HG03066 (cell line): ENCODE measurements at regions not wholly inside any gene's neighbourhood (a gene's known extent, or its start where the extent isn't known, plus 50 kb on each side); places are given as distances from the start of the nearest gene placed in this dataset.
"Not testable (repeated sequence)": the region's sequence is repeated elsewhere in the genome, so short reads cannot be mapped to it uniquely, and the experiment has no call there.

ENCODE experiments used
- ATAC-seq: cut with Tn5 transposase; IDR thresholded peaks from one replicate; pipeline ENCODE4 v1.9.1; 2021; ENCODE audit warnings: low read depth; ENCODE audit not compliant: unreplicated experiment

DNA sequence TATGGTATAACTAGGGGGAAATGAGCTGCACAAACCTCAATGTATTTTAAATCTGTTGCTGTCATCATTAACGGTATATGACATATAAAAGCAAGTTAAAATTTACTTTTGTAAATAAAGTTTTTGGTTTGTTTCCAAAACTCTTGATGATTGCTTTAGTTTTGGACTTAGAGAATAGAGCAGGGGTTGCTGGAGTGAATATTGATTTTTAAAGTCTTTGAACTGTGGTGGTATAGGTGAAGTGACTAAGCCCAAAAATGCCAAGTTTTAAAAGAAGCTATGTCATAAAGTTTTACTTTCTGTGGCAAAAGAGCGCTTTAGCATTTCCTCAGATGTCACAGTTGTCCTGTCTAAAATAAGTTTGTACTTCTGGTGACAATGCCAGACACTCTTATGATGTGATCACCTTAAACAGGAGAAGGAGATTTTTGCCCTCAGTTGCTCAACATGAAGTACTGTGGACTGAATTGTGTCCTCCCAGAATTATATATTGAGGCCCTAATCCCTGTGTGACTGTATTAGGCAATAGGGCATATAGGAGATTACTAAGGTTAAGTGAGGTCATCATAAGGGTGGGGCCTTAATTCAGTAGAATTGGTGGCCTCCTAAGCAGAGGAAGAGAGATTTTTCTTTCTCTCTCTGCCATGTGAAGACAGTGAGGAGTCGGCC is 175.2 kb upstream of the PLGLB1 start:
- ATAC-seq, result not testable (repeated sequence)

DNA sequence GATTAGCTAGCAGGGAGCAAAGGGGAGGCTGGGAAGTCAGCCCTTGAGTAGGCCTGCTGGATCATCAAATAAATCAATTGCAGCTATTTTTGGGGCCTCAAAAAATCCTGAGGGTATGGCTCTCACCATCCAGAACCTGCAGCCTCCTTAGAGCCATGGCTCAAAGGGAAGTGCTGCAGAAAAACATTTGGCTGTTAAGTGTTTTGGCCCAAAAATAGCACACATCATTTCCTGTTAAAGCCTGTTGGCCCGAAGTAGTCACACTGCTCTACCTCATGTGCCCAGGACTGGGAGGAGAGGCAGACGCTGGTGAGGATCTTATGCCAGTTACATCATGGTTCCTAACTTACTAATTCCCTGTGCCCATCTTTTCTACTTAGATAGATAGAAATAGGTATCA is 176.8 kb upstream of the PLGLB1 start:
- ATAC-seq, result not testable (repeated sequence)

DNA sequence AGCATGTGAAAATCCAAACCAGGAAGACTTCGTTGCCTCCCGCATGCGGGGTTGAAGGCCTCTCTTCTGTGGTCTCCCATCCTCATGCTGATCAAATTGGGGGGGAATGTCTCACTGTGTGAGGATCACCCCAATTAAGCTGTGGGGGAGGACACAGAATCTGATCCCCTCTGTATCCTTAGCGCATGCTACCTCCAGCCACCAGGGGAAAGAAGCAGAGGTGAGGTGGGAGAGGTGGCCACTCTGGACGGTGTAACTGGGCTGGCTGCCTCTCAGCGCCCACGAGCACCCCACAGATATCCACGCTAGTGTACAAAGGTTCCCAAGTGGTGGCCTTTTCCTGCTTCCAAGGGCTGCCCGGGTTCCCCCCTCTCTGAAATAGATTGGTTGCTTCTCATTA is 177.6 kb upstream of the PLGLB1 start:
- not testable (repeated sequence) for ATAC-seq

DNA sequence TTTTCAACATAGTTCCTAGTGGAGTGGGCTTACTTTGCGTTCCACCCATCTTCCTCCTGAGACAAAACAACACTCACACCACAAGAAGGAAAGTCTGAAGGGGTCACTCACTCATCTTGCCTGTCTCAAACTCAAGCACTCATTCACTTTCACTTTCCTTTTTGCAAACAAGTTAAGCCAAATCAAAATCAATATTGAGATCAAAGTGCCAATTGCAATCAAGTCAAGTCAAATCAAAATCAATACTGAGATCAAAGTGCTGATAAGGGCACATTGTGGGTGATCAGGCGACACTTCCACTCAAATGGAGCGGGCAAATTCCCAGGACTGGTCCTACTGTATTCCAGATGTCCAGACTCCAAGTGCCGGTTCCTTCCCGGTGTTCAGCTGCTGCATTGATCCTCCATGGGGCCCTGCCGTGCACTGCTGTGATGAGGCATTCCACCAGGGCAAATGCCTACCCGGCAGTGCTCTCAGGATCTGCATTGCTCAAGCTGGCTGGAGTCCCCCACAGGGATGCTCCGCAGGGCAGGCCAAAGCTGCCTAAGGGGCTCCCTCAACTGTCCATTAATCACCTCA is 183.0 kb upstream of the PLGLB1 start:
- not testable (repeated sequence) for ATAC-seq

DNA sequence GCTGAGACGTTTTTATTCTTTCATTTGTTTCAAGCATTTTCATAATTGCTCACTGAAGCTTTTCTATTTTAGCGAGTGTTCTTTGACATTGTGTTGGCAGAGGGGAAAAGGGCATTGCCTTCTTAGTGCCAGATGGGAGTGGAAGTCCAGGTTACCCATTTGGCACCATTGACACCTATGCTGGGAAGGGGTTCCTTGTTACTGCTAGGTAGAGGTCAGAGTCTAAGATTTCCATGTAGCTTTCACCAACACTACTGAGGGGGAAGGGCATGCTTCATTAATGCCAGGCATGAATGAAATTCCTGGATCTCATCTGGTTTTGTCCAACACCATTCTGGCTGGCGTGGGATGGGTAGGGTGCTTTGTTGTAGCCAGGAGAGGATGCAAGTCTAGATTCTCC is 191.3 kb upstream of the PLGLB1 start:
- ATAC-seq, result not testable (repeated sequence)

- not testable (repeated sequence) for ATAC-seq
Observed at GRCh38 chr2:87217005-87217404, 195.4 kb upstream of the PLGLB1 start.

- not testable (repeated sequence) for ATAC-seq
Observed at GRCh38 chr2:87217741-87218410, 196.2 kb upstream of the PLGLB1 start.

GRCh38 chr2:87220651-87221050 is 199.0 kb upstream of the PLGLB1 start:
- ATAC-seq, result not testable (repeated sequence)

- ATAC-seq, result not testable (repeated sequence)
Observed at GRCh38 chr2:87222131-87222530, 200.5 kb upstream of the PLGLB1 start.

DNA sequence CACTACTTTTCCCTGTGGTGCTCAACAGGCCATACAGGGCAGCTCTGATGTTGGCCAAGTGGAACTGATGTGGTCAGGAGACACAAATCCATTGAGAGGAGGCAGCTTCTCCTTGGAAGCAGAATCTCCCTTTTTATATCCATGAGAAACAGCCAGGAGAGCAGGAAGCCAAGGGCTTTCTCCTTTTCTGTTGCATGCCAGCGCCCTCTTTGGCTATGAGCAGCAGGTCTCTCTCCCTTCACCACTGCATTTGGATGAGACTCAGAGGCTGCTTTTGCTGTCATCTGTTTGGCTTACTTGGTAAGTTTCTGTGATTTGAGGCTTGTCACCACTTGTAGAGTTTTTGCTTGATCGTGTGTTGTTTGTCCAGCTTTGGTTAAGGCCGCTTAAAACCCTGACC is 202.2 kb upstream of the PLGLB1 start:
- not testable (repeated sequence) for ATAC-seq

DNA sequence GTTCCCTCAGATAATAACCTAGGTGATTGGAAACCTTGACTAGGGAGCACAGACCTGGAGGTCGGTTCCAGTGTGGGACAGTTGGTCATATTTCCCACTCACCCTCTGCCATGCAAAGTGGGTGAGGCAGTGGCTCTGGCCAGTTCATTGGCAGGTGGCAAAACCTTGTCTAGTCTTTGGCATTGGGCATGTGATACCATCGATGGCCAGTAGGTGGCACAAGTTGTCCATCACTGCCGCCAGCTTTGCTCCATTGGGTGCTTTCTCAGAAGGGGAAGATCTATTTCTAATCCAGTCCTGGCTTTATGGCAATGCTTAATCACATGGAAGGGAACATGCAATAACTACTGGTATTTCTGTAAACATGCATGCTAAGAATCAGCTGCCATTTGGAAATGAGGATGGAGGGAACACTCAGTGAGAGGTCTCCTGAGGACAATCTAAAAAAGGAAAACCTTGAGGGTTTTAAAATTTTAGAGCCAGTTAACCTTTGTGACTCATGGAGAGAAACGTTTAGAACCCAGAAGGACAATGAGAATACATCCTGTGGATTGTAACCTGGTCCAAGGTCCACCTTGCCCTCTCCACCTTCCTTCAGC is 207.5 kb upstream of the PLGLB1 start:
- not testable (repeated sequence) for ATAC-seq

- ATAC-seq, result not testable (repeated sequence)
Observed at GRCh38 chr2:87229964-87230363, 208.3 kb upstream of the PLGLB1 start.

DNA sequence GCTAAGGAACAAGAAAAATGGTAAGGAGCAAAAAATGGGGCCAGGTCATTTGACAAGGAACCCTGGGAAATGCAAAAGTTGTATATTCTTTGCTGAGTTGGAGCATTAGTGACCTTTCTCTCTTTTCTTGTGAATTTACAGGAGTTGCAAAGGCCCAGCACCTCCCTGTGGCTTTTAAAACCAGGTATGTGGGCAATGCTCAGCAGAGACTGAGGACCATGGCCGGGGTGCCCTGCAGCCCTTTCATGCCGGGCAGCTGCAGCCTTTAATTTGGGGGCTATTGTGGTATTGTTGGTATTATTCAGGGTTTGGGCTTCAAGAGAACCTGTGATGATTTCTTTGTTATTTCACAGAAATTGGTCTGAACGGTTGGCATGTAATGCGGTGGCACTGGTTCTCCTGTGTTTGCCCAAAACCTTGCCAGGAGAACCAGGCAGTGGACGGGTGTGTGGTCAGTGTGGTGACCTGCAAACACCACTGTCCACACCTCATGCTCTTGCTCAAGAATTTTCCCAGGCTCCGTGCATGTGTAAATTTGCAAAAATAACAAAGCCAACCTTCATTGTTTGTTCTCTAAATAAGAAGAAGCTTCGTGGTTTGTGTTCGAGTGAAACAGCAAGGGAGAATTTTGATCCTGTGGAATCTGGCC is 213.8 kb upstream of the PLGLB1 start:
- ATAC-seq, result not testable (repeated sequence)

DNA sequence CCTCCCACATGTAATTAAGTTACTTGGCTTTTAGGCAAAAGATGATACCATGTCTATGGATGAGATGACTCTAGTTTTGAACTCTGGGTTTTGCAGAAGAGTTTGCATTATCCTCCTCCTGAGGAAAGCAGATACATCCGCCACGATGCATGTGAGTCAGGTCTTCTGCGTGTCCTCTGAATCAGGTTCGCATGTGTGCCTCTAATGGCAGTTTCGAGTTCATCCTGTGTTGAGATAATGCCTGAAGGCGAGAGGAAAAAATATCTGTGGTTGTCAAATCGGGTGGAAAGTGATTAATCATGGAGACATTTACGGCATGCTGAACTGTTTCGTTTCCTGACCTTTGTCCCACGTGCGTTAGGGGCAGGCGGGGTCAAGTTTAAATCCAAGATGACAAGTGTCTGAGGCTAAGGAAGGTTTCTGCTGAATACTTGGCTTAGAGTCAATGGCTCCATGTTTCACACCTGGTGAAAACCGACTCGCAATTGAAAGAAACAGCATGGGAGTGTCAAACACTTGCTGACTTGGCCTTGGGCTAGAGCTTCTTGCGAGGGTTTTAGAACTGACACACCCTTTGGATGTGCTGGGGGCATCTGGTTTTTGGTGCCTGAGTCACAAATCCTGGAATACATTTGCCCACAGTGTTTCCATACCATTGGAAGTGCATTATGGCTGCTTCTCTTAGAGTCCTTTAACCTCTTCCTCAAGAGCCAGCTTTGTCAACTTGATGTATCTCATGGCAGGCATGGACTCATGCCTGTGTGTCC is 216.1 kb upstream of the PLGLB1 start:
- not testable (repeated sequence) for ATAC-seq

DNA sequence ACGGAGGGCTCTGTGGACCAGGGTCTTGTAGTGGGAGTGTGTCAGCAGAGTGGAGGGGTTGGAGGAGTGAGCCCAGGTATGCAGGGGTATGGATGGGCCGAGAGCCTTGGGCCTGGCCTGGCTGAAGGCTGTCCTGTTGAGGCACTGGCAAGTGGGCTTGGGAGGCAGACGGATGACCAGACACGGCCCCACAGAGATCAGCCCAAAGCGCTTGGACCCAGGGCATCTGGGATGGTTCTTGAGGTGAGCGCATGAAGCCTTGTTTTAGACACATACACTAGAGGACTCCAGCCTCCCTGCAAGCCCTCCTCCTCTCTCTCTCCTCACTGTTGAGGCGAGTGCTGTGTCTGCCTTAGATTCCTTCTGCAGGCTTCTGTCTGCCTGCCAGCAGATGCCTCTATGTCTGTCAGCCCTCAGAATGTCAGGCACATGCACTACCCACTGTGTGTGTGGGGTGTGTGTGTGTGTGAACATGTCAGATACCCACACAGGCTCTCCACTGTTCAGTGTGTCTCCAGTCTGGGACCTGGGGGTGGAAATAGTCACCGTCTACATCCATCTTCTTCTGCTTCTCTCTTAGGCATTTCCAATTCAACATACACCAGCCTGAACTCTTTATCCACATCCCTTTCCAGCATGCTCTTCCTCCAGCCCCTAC is 218.0 kb upstream of the PLGLB1 start:
- not testable (repeated sequence) for ATAC-seq

GRCh38 chr2:87246066-87246717 is 224.5 kb upstream of the PLGLB1 start:
- ATAC-seq, result not testable (repeated sequence)

DNA sequence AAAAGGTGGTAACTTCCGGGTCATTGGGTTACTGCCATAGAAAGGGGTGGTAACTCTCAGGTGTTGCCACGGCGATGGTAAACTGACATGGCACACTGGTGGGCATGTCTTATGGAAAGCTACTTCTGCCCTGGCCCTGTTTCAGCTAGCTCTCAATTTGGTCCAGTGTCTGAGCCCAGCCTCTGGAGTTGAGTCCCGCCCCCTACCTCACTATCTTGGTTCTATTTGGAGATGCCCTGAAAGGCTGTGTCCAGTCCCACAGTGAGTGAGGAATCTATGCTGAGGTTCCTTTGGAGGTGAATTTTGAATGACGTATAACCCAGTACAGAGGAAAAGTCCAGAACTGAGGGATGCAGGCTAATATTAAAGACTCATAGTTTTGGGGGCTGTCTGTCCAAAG is 230.4 kb upstream of the PLGLB1 start:
- ATAC-seq, result not testable (repeated sequence)

DNA sequence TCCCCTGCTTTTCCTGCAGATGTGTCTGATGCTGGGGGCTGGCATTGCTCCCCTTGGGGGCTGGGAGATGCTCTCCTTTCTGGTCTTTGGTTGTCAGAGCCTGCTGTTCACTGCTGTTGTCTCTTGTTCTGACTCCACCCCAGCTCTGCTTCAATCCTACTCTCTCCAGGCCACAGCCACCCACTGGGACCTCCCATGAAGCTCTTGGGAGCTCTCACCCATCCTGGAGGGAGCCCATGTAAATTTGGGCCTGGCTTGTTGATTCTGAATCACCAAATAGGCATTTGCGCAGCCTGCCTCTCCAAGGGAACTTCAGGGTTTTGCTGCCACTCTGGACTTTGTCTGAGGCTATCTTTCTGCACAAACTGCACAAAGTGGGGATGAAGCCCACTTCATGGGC is 232.9 kb upstream of the PLGLB1 start:
- not testable (repeated sequence) for ATAC-seq

DNA sequence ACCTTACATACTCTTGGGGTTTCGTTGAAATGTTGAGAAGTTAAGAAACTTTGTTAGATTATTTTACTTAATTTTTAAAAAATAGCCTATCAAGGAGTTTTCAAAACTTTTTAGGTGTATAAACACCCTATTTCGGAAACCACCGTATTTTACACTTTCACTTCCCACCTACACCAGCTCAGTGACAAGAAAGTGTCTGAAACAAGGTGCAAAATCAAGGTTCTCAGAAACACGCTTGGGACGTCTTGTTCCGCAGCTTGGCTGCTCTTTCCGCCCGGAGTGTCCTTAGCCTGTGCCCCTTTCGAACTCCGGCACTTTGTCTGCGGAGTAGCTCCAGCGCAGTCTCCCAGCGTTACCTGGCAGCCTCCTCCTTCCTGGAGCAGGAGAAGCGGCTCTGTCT is 233.8 kb upstream of the PLGLB1 start:
- not testable (repeated sequence) for ATAC-seq
